Fibroblast of the conjunctiva (primary cell): ENCODE measurements at regions not wholly inside any gene's neighbourhood (a gene's known extent, or its start where the extent isn't known, plus 50 kb on each side); places are given as distances from the start of the nearest gene placed in this dataset.

Source experiments
- DNase-seq: peaks from one replicate; pipeline ENCODE4 v3.0.0-alpha.2; 2010; ENCODE audit warnings: low read depth

DNA sequence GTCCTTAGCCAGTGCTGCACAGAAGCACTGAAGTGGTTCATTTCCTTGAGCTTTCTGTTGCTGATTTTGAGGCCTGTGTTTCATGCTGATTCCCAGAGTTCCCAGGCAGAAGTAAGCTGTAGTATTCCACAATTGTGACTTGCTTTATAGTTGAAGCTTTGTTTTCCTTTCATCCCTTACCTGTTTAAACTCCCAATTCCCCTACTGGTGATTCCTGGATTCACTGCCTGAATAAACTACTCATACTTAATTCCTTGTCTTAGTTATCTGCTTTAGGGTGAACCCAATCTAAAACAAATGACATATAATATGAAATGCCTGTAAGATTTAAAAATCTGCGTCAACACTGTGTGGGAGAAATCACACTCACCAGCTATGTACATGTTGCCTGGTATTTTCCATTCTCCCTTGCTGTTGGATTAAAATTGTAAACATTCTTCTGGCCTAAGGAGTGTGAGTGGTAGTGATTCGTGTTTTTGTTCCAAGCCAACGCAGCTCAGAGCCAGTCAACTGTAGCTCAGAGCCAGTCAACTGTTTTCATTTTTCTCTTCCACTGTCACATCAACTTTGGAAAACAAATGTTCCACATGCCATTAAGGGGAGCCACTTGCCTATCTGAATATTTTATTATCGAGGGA lies 879.4 kb downstream of the MRPL39 start:
- DNase-seq: no peak

DNA sequence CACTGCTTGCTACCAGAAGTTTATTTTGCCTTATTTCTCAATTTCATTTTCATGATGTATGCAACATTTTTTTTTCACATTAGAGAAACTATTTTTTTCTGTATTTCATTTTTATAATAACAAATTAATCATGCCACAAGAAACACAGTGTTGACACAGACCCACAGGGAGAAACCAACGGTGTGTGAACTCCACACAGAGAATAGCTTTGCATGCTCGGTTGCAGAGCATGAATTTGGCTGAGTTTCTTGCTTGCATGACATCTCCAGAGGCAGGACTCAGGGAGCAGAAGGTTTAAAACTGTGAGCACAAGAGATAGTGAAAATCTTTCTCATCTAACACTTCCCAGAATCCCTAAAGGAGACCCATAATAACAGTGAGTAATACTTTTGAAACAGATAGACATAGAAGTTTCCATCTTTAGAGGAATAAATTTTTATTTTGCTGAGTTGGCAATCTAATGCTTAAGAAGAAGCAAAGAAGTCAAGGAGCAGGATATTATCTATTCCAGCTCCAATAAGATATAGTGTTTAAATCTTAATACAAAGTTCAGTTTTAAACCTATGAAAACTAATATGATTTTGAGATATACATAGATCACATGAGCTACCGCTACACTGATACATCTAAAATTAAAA lies 890.9 kb downstream of the MRPL39 start:
- DNase-seq: no peak

DNA sequence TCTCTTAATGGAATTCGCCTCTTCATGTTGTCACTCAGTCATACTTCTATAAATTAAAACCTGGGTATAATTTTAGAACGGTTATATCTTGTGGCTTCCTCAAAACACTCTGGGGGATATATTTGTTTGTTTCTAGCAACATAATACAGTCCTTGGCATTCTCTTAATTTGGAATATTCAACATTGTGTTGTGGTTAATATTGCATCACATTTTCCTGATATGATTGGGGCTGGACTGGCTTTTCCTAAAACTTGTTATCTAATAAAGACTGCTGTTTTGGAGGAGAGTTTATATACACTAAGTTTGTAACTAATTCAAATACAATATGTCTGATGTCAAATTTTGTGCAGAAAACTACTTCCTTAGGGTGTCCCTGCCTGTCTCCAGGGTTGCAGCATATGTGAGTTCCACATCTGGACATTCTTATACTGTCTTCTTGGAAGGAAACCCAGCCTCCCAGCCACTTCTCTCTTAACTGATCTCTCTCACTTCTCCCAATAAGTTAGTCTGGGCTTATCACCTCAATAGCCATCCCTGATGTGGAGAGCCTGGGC lies 892.6 kb downstream of the MRPL39 start:
- no peak for DNase-seq

DNA sequence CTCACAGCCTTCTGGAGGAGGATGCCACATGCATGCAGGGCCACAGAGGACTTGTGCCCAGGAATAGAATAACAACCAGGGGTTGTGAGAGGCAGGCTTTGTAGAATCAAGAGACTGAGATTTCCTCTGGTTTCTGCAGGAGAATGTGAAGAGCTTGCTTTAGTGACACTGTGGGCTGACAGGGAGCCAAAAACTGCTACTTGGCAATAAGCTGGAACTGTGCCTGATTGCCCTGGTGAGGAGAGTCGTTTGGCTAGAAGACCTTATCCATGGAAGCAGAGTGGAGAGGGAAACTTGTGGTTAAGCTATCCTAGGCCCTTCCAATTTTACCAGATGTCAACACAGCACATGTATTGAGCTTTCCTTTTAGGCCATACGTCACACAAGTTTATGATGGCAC lies 902.1 kb downstream of the MRPL39 start:
- DNase-seq: no peak

DNA sequence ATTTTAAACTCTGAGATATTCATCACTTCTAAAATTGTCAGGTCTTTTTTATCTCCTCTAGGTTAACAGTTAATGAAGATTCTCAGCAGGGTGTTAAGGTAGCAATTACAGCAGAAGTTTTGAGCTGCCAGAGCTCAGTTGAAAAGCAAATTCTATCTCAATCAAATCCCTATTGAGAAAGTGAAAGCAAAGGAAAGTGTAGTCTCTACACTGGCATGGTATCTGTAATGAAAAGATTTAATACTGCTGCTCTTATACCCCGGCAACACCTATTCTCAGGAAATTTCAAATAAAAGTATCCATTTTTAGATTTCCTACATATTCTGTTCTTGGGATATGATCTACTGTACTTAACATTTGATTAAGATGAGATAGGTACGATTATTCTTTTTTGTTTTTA lies 913.5 kb downstream of the MRPL39 start:
- no peak for DNase-seq

DNA sequence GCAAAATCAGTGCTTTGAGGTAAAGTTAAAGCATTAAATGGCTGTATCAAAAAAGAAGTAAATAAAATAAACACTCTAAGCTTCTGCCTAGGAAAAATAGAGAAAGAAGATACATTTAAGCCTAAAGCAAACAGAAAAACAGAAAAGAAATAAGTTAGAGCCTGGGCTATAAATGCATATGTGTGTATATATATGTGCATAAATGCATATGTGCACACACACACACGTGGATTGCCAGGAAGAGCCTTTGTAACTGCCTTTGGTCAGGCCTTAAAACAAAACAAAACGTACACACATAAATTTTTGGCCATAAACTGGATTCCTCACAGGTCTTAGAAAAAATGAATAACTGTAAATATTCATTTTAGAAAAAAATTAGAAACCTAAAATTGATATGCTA lies 925.8 kb downstream of the MRPL39 start:
- DNase-seq: no peak

DNA sequence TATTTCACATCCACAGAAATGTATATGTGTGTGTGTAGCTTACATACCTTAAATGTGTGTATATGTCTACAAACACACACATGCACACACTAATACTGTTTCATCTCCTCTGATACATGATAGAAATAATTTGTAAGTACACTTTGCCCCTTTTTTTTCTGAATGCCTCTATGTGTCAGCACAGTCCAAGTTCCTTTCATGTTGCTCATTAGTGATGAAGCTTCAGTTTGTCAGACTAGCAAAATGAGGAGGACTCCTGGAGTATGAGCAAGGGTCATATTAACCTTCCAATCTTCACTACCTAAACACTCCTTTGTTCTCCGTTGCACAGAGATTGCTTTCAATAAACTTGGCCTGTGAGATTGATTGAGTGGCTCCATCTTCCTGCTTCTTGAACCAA lies 935.4 kb downstream of the MRPL39 start:
- no peak for DNase-seq

DNA sequence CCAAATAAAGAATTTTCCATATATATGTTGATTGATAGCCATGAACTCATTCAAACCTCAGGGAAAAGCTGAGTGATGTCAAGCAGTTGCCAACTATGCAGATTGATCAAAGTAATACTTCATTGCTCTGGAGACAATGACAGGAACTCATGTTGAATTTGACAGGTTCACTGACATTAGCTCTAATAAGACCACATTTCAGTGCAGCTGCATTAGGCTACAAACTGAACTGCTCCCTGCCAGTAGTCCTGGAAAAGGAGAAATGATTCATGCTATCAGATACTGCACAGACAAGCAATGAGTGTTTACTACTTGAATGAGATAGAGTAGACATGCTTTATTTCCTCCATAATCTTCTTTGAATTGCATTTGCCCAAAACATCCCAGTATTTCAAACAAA lies 948.4 kb downstream of the MRPL39 start:
- DNase-seq: no peak

DNA sequence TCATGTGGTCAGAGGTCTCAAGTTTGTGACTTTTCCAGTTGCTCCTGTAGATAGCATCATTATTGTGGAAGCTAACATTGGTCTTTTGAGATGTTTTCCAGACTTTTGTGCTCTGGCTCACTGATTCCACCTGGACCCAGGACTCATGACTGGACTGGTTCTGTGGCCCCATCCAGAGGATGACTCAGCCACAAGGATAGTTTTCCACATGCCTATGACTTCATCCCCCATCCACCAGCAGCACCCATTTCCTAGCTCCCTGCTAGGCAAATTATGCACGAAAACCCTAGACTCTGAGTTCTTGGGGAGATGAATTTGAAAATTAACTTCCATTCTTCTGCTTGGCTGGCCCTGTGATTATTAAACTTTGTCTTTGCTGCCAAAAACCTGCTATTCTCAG lies 949.3 kb downstream of the MRPL39 start:
- no peak for DNase-seq

DNA sequence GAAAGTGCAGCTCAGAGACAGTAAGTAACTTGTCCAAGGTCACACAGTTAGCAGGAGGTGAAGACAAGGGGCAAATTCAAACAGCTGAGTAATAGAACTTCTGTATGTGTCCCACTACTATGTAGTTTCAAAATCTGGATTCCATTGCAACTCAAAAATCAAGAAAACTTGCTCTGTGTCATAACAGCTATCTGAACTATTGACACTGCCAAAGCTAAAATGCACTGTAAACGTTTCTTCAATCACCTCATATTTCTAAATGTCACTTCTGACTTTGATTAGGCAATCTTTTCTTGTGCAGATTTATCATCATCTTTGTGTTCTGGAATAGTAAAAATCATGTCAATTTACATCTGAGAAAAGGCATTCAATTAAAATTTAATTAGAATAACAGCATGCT lies 957.6 kb downstream of the MRPL39 start:
- no peak for DNase-seq

DNA sequence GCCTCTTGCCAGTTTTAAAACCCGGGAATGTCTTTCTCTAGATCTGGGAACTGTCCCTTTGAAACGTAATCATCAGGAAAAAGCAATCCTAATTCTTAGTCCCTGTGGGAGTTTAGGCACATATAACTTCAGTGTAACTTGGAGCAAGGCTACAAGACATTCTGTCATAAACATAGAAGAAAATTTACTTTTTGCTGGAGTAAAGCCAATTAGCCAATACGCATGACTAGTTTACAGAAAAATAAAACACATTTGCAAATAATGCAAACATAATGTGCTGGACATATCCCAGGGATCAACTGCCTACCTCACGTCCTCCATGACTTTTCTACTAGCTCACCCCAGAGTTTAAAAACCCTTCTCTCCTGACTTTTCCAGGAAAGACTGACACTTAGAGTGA lies 970.6 kb downstream of the MRPL39 start:
- no peak for DNase-seq

DNA sequence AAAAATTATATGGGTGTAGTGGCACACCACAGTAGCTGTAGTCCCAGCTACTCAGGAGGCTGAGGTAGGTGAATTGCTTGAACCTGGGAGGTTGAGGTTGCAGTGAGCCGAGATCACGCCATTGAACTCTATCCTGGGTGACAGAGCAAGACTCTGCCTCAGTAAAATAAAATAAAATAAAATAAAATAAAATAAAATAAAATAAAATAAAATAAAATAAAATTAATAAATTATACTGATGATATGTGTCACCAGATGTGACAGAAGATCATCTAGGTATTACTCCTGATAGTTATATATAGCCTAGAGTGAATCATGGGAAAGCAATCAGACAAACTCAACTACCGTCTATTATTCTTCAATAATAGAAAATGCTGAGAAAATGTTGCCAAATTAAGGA lies 972.5 kb downstream of the MRPL39 start:
- DNase-seq: no peak

DNA sequence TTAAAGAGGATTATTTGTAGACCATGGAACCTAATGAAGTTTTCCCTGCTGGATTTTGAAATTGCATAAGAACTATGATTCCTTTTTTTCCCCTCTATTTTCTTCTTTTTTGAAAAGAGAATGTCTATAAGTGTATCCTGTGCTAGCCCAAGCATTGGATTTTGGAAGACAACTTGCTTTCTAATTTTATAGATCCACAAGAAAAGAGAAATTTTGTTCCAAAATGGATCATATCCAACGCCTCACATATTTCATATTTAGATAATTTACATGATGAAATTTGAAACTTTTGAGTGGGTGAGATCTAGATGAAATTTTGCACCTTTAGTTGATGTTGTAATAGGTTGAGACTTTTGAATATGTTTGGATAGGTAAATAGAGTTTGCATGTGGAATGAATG lies 978.7 kb downstream of the MRPL39 start:
- no peak for DNase-seq

DNA sequence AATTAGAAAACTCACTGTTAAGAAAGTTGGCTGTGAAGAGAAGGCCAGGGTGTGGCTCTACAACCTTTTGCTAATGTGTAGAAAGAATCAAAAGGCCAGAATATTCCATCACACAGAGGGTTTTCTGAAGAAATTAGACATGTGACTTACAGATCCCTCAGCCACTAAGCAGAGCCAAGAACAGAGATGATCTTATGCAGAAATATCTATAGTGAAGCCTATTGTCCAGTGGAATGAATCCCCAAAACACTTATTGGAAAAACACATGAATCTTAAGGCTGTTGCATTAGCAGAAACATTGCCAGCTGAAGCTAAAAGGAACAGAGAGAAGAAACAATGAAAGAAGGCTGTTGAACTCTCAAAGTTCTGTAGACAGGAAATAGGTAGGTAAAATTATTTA lies 979.2 kb downstream of the MRPL39 start:
- no peak for DNase-seq

DNA sequence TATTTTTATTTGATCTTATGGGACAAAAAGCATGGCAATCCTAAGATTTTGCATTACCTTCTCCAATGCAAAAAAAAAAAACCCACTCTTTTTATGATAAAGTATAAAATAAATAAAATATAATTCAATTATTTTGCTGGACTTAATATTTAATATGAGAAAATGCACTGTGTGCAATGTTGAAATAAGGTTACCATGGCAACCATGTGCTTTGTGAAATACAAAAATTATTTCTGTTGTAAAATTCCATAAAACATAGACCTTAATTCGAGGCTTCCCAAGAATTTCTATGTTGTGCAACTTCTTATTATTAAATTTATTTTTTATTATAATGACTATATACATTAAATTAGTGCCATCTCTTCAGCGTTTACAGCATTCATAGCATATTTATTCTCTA lies 989.5 kb downstream of the MRPL39 start:
- no peak for DNase-seq

DNA sequence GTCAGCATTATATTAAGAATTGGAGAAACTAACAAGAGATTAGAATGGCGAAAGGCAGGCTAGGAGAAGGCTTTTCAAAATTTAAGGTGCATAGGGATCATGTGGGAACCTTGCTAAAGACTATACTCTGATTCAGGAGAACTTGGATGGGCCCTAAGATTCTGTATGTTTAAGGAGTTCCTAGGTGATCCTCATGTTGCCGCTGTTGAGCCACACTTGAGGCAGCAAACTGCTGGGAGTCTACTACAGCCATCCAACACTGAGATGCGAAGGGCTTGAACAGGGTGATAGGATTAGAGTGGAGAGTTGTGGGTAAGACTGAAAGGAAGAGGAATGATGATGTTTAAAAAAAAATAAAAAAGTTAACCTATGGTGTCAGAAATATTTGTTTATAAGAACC lies 1013.2 kb downstream of the MRPL39 start:
- no peak for DNase-seq

DNA sequence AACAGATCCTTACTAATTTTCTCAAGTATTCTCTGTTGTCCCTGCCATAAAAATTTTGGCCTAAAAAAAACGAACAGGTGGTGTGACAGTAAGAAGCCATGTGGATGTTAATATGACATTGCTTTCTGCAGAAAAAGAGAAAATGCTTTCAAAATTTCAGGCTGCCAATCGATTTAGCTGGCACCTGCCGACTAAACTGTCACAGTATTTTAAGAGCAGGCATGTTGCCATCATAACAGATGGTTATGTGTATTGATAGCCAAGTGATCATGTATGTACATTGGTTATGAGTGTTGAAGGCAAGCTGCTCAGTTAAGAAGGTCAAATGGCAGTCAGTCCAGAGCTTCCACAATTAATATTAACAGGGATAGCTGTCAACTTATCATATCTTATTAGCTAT lies 1017.0 kb downstream of the MRPL39 start:
- DNase-seq: no peak

DNA sequence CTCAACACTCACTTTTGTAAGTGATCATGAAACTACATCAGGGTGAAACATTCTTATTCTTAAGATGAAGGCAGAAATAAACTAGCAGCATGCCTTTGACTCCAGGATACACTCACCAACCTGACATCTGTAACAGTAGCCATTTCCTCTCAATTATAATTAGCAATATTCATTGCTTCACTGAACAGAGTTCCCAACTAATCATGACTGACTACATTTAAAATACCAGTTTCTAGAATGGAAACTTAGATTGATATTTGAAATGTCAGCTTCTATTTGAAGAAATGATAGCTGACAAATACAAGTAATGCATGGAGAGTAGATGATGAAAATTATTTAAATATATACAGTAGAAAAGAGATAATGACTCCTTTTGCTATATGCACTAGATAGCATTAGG lies 1023.8 kb downstream of the MRPL39 start:
- no peak for DNase-seq

DNA sequence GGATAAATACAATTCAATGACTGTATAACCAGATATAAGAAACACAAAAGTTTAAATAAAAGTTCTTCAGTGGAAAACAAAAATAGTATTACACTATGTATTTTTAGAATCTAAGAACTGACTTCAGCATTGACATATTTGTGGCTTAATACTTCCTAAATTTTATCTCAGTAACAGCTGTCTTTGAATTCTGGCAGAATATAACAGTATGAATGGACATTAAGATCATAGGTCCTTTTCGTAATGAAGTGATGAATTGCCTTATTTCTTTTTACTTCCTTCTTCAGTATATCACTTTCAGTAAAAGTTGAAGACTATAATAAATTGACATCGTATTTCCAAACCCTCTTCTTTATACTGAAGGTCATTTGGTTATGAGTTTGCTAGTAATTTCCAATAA lies 1030.0 kb downstream of the MRPL39 start:
- DNase-seq: no peak

DNA sequence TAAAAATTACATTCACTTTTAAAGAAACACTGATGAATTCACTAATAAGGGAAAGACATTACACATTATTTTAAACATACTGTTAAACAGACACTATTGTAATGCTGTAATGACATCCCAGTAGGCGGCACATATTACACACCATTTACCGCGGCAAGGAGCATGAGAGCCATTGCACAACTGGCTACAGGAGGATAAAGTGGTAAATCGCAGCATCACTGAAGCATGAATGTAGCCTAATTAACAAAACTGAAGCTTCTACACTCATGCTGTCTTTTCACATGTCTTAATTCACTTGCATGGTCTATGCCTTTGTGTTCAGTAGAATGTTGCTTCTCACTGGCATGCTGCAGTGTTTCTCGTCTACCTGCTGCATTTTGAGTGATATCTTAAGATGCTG lies 1046.0 kb downstream of the MRPL39 start:
- no peak for DNase-seq

DNA sequence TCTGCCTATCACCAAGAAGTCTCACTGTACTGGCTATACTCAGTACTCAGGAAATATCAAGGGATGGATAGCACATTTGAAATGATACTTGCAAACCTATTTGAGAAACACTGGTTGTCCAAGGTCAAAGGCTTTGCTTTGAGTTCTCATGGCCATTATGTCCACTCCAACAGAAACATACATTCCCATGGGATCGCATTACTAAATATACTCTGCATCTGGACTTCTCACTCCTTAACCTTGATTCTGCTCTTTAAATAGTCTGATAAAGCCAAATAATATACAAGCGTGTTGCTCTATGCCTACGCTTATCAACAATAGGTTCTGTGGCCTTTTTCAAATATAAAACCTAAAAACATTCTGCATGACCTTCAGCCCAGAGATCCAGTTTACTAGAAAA lies 1054.8 kb downstream of the MRPL39 start:
- DNase-seq: no peak

DNA sequence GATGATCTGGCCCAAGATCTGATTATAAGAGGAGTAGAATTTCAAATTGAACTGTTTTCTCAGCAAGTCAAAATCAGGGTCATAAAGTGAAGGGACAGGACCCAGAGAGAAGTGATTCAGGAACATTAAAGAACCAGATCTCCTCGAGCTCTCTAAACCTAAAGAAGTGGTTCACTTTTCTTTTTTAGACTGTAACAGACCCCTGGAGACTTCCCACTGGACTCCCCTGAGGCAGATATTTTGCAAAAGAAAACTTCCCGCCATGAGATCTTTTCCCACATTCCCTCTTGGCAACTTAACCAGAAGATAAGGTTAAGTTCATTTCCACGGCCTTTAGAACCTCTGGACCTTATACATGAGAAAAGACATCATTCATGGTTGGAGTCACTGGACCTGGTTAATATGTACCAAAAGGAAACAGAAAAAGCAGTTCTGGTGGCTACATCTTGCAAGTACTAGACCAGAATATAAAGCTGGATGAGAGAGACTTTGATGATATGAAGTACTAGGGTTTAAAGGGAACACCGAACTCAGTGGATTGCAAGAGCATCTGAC lies 1061.4 kb downstream of the MRPL39 start:
- no peak for DNase-seq

DNA sequence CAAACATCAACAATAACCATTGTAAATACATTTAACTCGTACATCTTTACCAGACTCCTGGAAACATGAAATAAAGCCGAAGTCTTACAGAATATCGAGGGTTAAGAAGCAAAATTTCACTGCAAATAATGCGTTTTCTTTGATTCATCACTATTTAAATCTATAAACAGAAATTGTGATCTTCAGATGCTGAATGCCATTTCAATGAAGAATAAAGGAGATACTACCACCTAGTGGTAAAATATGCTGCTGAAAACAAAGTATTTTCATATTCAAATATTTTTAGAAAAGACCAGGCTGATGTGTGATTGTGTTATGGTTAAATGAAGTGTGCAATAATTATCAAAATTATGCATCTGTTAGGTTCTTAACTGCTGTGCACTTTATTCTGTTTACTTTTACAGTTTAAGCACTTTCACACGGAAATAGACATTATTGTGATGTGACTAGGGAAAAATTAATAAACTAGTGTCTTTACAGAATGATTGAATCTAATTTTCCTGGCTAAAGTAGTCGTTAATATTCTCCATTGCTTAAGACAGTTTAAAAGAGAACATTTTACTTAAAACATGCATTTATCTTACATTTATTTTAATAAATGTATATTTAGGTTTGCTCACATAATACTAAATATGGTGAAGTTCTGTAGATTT lies 1093.1 kb downstream of the MRPL39 start:
- DNase-seq: no peak
